EH (cell line): ENCODE measurements at regions not wholly inside any gene's neighbourhood (a gene's known extent, or its start where the extent isn't known, plus 50 kb on each side); places are given as distances from the start of the nearest gene placed in this dataset.

Source experiments
- DNase-seq: peaks from one replicate; pipeline ENCODE4 v3.0.0-alpha.2; 2015; ENCODE audit warnings: low read depth

DNA sequence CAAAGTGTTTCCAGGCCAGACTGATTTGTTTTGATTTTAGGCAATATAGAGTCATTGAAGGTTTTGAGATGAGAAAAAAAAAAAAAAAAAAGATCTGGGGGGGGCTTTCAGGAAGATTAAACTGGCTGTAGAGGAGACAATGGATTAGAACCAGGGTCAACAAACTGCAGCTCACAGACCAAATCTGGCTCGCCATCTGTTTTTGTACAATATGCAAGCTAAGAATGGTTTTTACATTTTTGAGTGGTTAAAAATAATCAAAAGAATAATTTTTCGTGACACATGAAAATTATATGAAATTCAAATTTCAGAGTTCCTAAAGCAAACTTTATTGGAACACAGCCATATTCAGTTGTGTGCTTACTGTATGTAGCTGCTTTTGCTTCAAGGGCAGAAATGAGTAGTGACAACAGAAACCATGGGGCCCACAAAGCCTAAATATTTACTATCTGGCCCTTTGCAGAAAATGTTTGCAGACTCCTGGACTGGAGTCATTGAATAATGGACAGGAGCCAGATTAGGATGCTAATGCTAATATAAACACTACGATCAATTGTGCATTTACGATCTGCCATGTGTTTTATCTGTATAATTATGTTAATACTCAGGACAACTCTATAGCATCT lies 375.7 kb upstream of the DAB1 start:
- DNase-seq, result no peak

DNA sequence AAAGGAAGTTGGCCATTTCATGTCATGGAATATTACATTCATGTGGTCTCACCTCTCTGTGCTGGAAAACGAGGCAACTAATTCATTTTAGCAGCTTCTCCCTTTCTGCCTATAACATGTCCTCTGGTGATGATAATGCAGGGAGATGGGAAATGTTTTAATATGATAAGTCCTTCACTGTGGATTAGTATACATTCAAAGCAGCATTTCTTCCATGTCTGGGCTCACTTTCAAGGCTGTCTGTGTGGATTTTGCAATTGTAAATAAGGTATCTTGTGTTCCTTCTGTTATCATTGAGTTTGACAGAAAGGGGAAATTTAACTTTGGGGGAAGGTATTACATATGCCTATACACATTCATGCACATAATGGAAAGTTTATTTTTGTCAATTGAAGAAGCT lies 374.7 kb upstream of the DAB1 start:
- no peak for DNase-seq

DNA sequence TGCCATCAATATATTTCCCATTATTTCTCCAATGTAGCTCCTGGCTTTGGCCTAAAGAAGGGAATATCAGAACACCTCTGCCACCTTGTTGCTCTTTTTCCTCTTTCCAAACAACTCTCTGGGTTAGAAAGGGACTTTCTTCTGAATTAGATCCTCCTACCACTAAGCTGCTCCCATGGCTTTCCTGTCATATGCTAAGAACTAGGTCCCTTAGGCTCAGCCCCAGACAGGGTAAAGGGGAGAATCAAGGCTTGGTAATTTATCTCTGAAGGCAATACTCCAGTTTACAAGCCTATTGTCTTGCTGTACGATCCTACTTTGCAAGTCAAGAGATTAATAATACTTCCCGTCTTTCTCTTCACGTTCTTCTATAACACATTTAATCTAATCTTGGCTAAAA lies 373.2 kb upstream of the DAB1 start:
- DNase-seq, result no peak

DNA sequence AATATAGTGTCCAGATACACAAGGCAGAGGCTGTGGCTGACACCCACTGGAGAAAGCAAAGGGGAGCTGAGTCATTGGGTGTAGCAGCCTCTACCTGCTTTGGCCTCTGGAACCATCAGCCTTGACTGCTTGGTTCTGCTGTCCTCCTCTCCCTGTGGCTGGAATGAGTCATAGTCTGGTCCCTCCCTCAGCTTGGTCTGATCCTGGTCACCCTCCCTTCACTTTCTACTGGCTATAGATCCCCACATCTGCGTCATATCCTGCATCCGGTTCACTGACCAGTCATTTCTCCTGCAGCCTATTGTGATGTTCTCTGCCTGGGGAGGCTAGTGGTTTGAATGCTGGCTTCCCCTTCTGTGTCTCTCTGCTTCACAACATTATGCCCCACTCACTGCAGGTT lies 372.8 kb upstream of the DAB1 start:
- peak; percentile 5 for DNase-seq

DNA sequence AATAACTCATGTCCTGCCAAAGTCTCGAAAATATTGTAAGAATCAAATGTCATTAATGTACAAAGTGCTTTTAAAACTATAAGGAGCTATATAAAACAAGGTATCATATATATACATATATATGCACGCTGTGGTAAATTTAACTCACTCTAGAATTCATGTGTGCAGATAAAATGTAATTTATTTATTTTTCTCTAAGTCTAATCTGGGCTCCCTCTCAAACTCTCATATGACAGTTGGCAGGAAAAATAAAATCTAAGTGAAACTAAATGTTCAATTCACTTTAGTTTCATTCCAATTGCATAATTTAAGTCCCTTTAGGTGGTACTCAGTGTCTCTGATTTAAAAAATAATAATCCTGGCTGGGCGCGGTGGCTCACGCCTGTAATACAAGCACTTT lies 372.0 kb upstream of the DAB1 start:
- DNase-seq, result no peak

- no peak for DNase-seq
Observed at GRCh38 chr1:57794078-57794477, 370.2 kb upstream of the DAB1 start.

DNA sequence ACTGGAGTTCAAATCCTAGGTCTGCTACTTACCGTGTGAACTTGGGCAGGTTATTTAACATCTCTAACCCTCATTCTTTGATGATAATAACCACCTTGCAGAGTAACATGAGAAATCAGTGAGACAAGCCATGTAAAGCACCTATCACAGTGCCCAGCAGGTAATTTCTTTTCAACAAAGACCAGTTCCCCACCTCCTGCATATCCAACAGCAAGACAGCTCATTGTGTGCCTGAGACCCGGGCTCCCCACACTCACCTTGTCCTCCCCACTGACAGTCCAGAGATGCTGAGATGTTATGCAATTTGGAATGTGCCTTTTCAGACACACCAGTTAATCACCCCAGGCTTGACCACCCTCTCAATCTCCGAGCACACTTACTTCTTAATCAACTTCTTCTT lies 367.6 kb upstream of the DAB1 start:
- no peak for DNase-seq

DNA sequence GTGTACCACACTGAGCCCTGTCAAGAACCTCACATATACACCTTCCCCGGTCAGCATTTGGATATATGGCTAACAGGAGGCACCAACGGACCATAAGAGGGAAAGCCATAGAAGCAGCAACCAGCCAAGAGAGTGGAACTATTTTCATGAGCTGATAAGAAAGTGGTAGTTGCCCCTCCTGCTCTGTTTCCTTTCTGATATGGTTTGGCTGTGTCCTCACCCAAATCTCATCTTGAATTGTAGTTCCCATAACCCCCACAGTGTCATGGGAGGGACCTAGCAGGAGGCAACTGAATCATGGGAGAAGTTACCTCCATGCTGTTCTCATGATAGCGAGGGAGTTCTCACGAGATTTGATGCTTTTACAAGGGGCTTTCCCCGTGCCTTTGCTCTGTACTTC lies 366.1 kb upstream of the DAB1 start:
- DNase-seq, result no peak

DNA sequence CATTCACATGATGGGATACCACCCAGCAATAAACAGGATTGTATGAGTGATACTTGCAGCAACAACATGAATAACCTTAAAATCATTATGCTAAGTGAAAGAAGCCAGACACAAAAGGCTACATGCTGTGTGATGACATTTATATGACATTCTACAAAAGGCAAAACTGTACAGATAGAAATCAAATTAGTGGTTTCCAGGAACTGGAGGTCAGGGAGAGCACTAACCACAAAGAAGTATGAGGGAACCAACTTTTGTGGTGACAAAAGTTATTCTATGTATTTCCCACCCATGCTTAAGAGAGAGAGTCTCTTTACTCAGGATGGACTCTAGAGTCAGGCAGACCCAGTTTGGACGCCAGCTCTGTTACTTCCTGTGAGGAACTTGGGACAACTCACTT lies 364.5 kb upstream of the DAB1 start:
- DNase-seq, result no peak

DNA sequence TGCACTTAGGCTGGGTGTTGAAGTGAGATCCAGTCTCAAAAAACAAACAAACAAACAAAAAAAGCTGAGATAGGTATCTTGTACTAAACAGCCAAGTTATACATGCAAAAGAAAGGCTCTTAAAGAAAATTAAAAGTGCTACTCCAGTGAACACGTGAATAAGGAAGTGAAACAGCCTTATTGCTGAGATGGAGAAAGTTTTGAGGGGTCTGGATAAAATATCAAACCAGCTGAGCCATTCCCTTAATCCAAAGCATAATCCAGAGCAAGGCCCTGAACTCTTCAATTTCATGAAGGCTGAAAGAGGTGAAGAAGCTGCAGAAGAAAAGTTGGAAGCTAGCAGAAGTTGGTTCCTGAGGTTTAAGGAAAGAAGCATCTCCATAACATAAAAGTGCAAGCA lies 360.5 kb upstream of the DAB1 start:
- DNase-seq, result no peak

DNA sequence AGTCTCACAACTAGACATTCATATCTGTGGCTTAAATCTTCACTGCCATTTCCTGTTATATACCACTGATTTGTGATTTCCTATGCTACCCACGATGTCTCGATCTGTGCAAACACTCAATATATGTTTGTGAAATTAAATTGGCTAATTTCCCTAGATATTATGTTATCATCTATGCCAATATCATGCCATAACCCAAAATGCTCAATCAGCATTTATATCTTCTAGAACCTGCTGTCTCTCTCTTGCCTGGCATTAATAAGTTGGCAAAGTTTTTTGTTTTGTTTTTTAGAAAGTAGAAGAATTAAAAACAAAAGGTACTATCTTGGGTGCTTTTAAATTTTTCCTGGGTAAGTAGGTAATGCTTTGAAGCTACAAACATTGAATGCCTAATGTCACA lies 358.5 kb upstream of the DAB1 start:
- DNase-seq, result no peak

GRCh38 chr1:57772580-57773195 lies 348.8 kb upstream of the DAB1 start:
- DNase-seq, result peak; percentile 7

DNA sequence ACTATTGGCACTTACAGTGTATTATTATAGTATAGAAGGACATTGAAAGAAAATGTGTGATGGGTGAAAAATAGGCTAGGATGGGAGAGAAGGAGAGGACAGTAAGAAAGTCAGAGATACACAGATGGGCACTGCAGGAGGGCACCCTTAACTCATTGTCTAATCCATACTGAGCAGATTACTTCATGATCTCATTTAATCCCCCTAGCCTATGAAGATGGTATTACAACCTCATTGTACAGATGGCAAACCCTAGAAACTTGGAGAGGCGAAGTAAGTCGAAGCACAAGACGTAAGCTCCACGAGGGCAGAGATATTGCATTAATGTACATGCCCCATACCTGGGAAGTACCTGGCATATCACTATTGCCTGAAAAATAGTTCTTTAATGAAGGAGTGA lies 346.9 kb upstream of the DAB1 start:
- peak; percentile 7 for DNase-seq

GRCh38 chr1:57770236-57770635 lies 346.4 kb upstream of the DAB1 start:
- no peak for DNase-seq

DNA sequence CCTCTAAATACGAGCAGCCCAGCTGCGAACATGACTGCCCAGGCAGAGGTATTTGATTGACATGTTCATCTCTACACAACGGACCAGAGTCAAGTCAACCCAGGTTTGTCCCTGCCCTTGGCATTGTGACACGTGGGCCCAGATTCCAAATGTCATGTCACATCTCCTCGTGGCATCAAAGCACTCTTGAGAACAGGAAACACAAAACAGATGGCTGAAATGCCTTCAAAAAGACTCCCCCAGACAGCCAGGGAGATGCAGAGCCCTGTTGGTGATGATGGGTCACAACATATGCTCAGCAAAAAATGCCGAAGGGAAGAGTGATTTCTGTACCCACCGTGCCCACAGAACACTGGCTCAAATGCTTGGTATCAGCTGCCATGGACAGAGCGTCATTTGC lies 337.8 kb upstream of the DAB1 start:
- DNase-seq, result no peak

GRCh38 chr1:57752843-57753242 lies 329.0 kb upstream of the DAB1 start:
- DNase-seq, result no peak

- no peak for DNase-seq
Observed at GRCh38 chr1:57748719-57749118, 324.9 kb upstream of the DAB1 start.

- DNase-seq, result no peak
Observed at GRCh38 chr1:57747818-57748217, 324.0 kb upstream of the DAB1 start.

DNA sequence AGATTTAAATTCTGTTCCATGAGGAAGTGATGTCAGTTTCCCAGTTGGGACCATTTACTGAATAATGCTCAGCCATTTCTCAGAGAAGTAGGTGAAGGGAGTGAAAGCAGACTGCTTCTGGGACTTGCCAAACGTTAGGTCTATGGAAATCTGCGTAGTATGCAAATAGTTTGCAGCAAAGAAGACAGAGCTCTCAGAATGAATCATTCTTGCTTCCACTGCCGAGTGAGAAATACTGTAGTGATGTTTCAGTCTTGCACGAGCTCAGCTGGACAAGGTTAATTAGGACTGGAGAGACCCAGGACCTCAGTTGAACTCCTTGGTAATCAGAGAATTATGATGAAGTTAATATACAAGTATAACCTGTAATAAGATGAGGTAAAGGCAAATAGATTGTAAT lies 317.7 kb upstream of the DAB1 start:
- no peak for DNase-seq

DNA sequence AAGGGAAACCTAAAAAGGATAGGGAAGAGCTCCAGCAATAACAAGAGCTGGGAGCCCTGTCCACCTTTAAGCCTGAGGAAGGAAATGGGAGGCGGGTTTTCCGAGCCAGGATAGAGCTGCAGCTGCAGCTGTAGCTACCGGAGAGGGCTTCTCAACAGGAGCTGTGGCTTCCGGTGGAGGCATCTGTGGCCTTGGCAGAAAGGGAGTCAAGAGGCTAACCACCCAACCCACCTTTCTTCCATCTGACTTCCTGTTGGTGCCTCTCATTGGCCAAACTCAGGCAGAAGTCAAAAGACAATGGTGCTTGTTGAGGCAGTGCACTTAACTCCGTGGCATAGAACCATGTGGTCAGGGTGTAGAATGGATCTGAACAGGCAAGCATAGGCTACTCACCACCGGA lies 313.1 kb upstream of the DAB1 start:
- DNase-seq, result no peak

DNA sequence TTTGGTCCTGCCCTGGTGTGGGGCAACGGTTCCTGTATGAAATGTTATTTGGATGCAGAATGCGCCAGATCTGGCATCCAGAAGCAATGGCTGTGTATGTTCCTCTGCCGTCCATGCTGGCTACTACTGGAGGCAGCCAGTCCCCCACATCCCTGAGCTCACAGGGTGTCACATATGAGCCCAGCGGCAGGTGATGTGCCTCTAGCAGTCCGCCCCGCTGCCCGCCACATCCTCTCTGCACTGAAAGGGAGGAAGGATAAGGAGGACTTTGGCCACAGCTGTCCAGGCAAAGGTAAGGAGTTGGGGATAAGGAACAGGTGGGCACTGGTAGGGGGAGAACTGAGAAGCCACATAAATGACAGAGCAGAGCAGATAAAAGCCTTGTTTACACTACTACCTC lies 305.3 kb upstream of the DAB1 start:
- no peak for DNase-seq

DNA sequence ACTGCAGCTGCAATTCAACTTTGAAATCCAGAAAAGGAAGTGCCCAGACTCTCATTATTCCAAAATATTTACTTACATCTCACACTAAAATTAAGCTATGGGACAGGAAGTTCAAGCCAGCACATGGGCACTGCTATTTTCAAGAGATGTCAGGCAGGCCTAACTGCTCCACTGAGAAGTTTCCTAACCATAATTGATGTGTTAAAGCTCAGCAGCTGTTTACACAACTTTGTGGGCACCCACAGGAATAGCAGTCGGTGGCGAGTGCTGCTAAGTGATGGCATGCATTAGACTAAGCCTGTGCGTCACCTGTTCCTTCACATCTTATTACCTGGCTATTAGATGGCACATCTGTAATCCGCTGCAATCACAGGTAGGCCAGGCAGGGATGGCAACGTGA lies 303.3 kb upstream of the DAB1 start:
- DNase-seq, result no peak

GRCh38 chr1:57725318-57725717 lies 301.5 kb upstream of the DAB1 start:
- no peak for DNase-seq

DNA sequence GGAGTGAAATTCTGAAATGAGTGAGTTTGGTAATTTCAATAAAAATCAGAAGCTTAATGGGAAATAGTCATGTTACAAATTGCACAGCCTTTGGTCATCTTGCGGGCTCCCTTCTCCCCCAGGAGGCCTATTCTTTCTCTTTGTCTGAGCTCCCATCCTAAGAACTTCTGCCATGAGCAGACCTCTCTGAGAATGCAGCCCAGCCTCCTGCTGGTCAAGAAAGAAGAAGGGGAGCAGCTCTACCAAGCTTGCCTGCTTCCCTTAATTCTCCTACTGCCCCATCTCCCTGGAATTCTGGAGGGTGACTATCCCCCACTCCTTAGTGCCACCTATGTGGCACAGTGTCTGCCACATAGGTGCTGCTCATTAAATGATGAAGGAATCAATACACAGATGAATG lies 300.7 kb upstream of the DAB1 start:
- DNase-seq, result no peak
